GM06990 (cell line): ENCODE measurements at regions not wholly inside any gene's neighbourhood (a gene's known extent, or its start where the extent isn't known, plus 50 kb on each side); places are given as distances from the start of the nearest gene placed in this dataset.
"Not testable (repeated sequence)": the region's sequence is repeated elsewhere in the genome, so short reads cannot be mapped to it uniquely, and the experiment has no call there.

Source experiments
- DNase-seq: peaks from one replicate; pipeline ENCODE4 v3.0.0-alpha.2; 2011; ENCODE audit not compliant: insufficient read length; ENCODE audit errors: extremely low read depth
- H3K27me3 ChIP-seq: replicated peaks from 2 replicates; pipeline ENCODE4 v1.6.0; 2011; ENCODE audit warnings: low read length; ENCODE audit not compliant: control insufficient read depth, insufficient read depth
- H3K36me3 ChIP-seq: 2 replicates; pipeline ENCODE4 v1.5.1; 2011; ENCODE audit warnings: low read length; ENCODE audit not compliant: control insufficient read depth, insufficient read depth
- H3K4me3 ChIP-seq: replicated peaks from 2 replicates; pipeline ENCODE4 v1.5.1; 2011; ENCODE audit warnings: low read depth, mild to moderate bottlenecking, control low read depth, low read length
- TF ChIP-seq, protein P1 (sequence below): IDR thresholded peaks from 2 replicates; pipeline ENCODE4 v1.5.1; 2011; ENCODE audit warnings: low read length, control low read depth, mild to moderate bottlenecking, inconsistent platforms; ENCODE audit not compliant: insufficient read depth, poor library complexity, severe bottlenecking

DNA sequence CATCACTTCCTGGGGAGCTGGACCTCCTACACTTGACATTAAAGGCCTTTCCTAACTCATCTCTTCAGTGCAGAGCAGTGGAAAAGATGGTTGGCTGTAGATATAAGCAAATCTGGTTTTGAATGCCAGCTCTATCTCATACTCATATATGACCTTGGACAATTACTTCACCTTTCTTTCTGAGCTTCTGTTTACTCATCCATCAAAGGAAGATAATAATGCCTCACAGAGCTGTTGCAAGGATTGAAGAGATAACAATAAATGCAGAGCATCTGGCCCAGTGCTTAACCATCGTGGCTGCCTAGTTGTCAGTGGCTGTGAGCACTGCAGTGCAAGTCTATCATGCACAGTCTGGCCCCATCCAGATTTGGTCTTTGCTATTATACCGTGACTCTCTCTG is 148.1 kb upstream of the EOLA2 start:
- TF ChIP-seq, protein P1, sequence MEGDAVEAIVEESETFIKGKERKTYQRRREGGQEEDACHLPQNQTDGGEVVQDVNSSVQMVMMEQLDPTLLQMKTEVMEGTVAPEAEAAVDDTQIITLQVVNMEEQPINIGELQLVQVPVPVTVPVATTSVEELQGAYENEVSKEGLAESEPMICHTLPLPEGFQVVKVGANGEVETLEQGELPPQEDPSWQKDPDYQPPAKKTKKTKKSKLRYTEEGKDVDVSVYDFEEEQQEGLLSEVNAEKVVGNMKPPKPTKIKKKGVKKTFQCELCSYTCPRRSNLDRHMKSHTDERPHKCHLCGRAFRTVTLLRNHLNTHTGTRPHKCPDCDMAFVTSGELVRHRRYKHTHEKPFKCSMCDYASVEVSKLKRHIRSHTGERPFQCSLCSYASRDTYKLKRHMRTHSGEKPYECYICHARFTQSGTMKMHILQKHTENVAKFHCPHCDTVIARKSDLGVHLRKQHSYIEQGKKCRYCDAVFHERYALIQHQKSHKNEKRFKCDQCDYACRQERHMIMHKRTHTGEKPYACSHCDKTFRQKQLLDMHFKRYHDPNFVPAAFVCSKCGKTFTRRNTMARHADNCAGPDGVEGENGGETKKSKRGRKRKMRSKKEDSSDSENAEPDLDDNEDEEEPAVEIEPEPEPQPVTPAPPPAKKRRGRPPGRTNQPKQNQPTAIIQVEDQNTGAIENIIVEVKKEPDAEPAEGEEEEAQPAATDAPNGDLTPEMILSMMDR, result no peak
- no peak for DNase-seq
- Histone ChIP-seq H3K36me3 (no peaks in the 10 kb centered on the region), H3K27me3 (no peaks in the 10 kb centered on the region), H3K4me3 (no peak overlapping the region)

DNA sequence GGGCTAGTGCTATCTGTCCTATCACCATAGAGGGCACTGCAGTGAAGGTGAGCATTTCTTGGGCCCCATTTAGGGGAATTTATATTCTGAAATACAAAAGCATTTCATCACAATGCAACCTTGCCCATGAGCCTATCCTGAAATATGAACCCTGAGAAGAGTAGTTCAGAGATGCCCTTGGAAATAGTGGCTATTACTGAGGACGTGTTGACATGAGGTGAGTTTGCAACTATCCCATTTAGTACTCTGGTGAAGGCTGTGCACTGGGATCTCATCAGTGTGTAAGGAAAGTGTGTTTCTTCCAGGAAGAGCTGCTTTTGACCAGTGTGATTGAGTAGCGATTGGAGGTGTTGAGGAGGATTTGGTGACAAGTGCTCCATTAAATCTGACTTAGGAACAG is 149.3 kb upstream of the EOLA2 start:
- H3K27me3 ChIP-seq, result no peaks in the 10 kb centered on the region

GRCh38 chrX:150088042-150088441 is 149.8 kb upstream of the EOLA2 start:
- Histone ChIP-seq H3K27me3 (no peaks in the 10 kb centered on the region), H3K36me3 (no peaks in the 10 kb centered on the region), H3K4me3 (no peak overlapping the region)
- TF ChIP-seq, protein P1, result no peak
- no peak for DNase-seq

More for the DNA sequence above, 149.3 kb upstream of the EOLA2 start:
- H3K36me3 ChIP-seq, result no peaks in the 10 kb centered on the region
- H3K4me3 ChIP-seq, result no peak overlapping the region
- TF ChIP-seq, protein P1, result no peak
- no peak for DNase-seq

DNA sequence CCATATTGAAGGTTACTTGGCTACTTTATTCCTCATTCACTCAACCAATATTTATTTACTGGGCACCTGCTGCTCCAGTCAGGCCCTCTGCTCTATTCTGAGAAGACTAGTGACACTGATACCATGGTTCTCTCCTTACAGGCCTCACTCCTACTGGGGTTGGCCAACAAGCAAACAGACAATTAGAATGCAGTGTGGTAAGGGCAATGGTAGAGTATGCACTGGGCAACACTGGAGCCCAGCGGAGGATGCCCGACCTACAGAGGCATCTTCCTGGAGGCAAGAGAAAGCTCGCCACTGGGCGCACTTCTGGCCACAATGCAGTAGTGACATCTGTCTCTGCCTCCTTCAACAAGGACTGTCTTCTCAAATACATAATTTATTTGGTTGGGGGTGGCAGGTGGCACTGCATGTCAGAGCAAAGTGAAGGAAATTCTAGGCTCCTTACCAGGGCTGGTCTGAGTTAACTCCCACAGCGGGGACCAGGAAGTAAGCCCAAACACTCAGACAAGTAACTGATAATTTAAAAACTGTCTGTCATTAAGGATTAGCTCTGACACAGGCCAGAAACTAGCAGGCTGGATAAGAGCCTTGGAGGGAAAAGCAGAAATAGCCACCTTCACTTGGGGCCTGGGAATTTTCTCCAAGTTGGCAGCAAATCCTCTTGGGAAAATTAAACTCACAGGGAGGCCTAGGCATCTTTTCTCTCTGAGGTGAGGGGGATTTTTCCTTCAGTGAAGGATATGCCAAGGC is 150.7 kb upstream of the EOLA2 start:
- Histone ChIP-seq H3K27me3 (no peaks in the 10 kb centered on the region), H3K4me3 (no peak overlapping the region), H3K36me3 (no peaks in the 10 kb centered on the region)
- TF ChIP-seq, protein P1, result no peak
- no peak for DNase-seq

DNA sequence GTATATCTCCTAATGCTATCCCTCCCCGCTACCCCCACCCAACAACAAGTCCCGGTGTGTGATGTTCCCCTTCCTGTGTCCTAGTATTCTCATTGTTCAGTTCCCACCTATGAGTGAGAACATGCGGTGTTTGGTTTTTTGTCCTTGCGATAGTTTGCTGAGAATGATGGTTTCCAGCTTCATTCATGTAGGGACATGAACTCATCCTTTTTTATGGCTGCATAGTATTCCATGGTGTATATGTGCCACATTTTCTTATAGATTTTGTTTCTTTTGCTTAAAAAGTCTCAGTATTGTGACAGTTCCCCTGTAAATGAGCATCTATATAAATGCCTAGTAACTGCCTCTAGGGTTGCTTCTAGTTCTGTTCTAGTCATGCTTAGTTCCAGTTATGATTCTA is 153.0 kb upstream of the EOLA2 start:
- H3K4me3 ChIP-seq, DNase-seq, H3K36me3 ChIP-seq, H3K27me3 ChIP-seq: not testable (repeated sequence)

GRCh38 chrX:150092549-150092948 is 154.3 kb upstream of the EOLA2 start:
- no peak overlapping the region for H3K4me3 ChIP-seq
- TF ChIP-seq, protein P1, result no peak
- no peaks in the 10 kb centered on the region for H3K36me3 ChIP-seq
- DNase-seq, result no peak
- no peaks in the 10 kb centered on the region for H3K27me3 ChIP-seq
